ENCODE measurements at regions not wholly inside any gene's neighbourhood (a gene's known extent, or its start where the extent isn't known, plus 50 kb on each side); places are given as distances from the start of the nearest gene placed in this dataset.
"Not testable (repeated sequence)": the region's sequence is repeated elsewhere in the genome, so short reads cannot be mapped to it uniquely, and the experiment has no call there.

- H3K4me3 Mint-ChIP-seq: no peak overlapping the region
- peaks cover 13% of the 10 kb centered on the region for H3K27me3 Mint-ChIP-seq
- no peak overlapping the region for H3K27ac Mint-ChIP-seq
- peaks cover 5% of the 10 kb centered on the region for H3K4me1 Mint-ChIP-seq
- H3K36me3 Mint-ChIP-seq: no peaks in the 10 kb centered on the region
- no peak for DNase-seq
- no peaks in the 10 kb centered on the region for H3K9me3 Mint-ChIP-seq
Observed at GRCh38 chr3:150335631-150336030, 72.5 kb upstream of the TSC22D2 start.

- H3K4me3 Mint-ChIP-seq: no peak overlapping the region
- H3K9me3 Mint-ChIP-seq: no peaks in the 10 kb centered on the region
- H3K27me3 Mint-ChIP-seq: peaks cover 16% of the 10 kb centered on the region
- H3K27ac Mint-ChIP-seq: no peak overlapping the region
- peaks cover 8% of the 10 kb centered on the region for H3K4me1 Mint-ChIP-seq
- DNase-seq: no peak
- no peaks in the 10 kb centered on the region for H3K36me3 Mint-ChIP-seq
Observed at GRCh38 chr3:150334974-150335373, 73.1 kb upstream of the TSC22D2 start.

- no peaks in the 10 kb centered on the region for H3K36me3 Mint-ChIP-seq
- H3K4me1 Mint-ChIP-seq: peaks cover 14% of the 10 kb centered on the region
- no peak overlapping the region for H3K4me3 Mint-ChIP-seq
- DNase-seq: peak; percentile 4
- no peaks in the 10 kb centered on the region for H3K9me3 Mint-ChIP-seq
- H3K27ac Mint-ChIP-seq: peak overlapping the region; percentile 7
- peaks cover 19% of the 10 kb centered on the region for H3K27me3 Mint-ChIP-seq
Observed at GRCh38 chr3:150333477-150333876, 74.6 kb upstream of the TSC22D2 start.

GRCh38 chr3:150331978-150332568 lies 76.0 kb upstream of the TSC22D2 start:
- no peaks in the 10 kb centered on the region for H3K36me3 Mint-ChIP-seq
- no peak overlapping the region for H3K4me3 Mint-ChIP-seq
- H3K9me3 Mint-ChIP-seq: no peaks in the 10 kb centered on the region
- DNase-seq: no peak
- no peak overlapping the region for H3K27ac Mint-ChIP-seq
- H3K27me3 Mint-ChIP-seq: peaks cover 25% of the 10 kb centered on the region
- H3K4me1 Mint-ChIP-seq: peaks cover 14% of the 10 kb centered on the region

- H3K9me3 Mint-ChIP-seq: no peaks in the 10 kb centered on the region
- no peak overlapping the region for H3K27ac Mint-ChIP-seq
- no peaks in the 10 kb centered on the region for H3K36me3 Mint-ChIP-seq
- H3K4me1 Mint-ChIP-seq: peaks cover 14% of the 10 kb centered on the region
- H3K4me3 Mint-ChIP-seq: no peak overlapping the region
- peaks cover 25% of the 10 kb centered on the region for H3K27me3 Mint-ChIP-seq
- no peak for DNase-seq
Observed at GRCh38 chr3:150330872-150331271, 77.2 kb upstream of the TSC22D2 start.

- Mint-ChIP-seq H3K4me1 (peaks cover 14% of the 10 kb centered on the region), H3K27me3 (peaks cover 25% of the 10 kb centered on the region), H3K9me3 (no peaks in the 10 kb centered on the region), H3K4me3 (no peak overlapping the region), H3K36me3 (no peaks in the 10 kb centered on the region), H3K27ac (no peak overlapping the region)
- no peak for DNase-seq
Observed at GRCh38 chr3:150330174-150330573, 77.9 kb upstream of the TSC22D2 start.

- peak; percentile 9 for DNase-seq
- Mint-ChIP-seq H3K4me1 (peaks cover 14% of the 10 kb centered on the region), H3K9me3 (no peaks in the 10 kb centered on the region), H3K27me3 (peaks cover 25% of the 10 kb centered on the region), H3K27ac (no peak overlapping the region), H3K36me3 (no peaks in the 10 kb centered on the region), H3K4me3 (no peak overlapping the region)
Observed at GRCh38 chr3:150329408-150329807, 78.7 kb upstream of the TSC22D2 start.

- peaks cover 25% of the 10 kb centered on the region for H3K27me3 Mint-ChIP-seq
- peaks cover 12% of the 10 kb centered on the region for H3K4me1 Mint-ChIP-seq
- H3K9me3 Mint-ChIP-seq: no peaks in the 10 kb centered on the region
- no peak for DNase-seq
- H3K36me3 Mint-ChIP-seq: no peaks in the 10 kb centered on the region
- H3K4me3 Mint-ChIP-seq: no peak overlapping the region
- H3K27ac Mint-ChIP-seq: no peak overlapping the region
Observed at GRCh38 chr3:150328654-150329040, 79.5 kb upstream of the TSC22D2 start.

GRCh38 chr3:150327678-150328653 lies 80.1 kb upstream of the TSC22D2 start:
- Mint-ChIP-seq H3K36me3 (no peaks in the 10 kb centered on the region), H3K4me3 (no peak overlapping the region)

GRCh38 chr3:150324788-150325187 lies 83.3 kb upstream of the TSC22D2 start:
- no peak for DNase-seq
- Mint-ChIP-seq H3K9me3 (peaks cover 2% of the 10 kb centered on the region), H3K27me3 (peaks cover 24% of the 10 kb centered on the region), H3K4me1 (peaks cover 4% of the 10 kb centered on the region), H3K4me3 (no peak overlapping the region), H3K36me3 (no peaks in the 10 kb centered on the region), H3K27ac (no peak overlapping the region)

More at GRCh38 chr3:150327678-150328653, 80.1 kb upstream of the TSC22D2 start:
- H3K4me1 Mint-ChIP-seq: peaks cover 8% of the 10 kb centered on the region
- no peak overlapping the region for H3K27ac Mint-ChIP-seq
- DNase-seq: no peak
- no peaks in the 10 kb centered on the region for H3K9me3 Mint-ChIP-seq
- peaks cover 25% of the 10 kb centered on the region for H3K27me3 Mint-ChIP-seq

GRCh38 chr3:150324245-150324644 lies 83.9 kb upstream of the TSC22D2 start:
- no peak for DNase-seq
- no peak overlapping the region for H3K4me3 Mint-ChIP-seq
- peaks cover 2% of the 10 kb centered on the region for H3K9me3 Mint-ChIP-seq
- H3K4me1 Mint-ChIP-seq: no peaks in the 10 kb centered on the region
- no peak overlapping the region for H3K27ac Mint-ChIP-seq
- peaks cover 23% of the 10 kb centered on the region for H3K27me3 Mint-ChIP-seq
- no peaks in the 10 kb centered on the region for H3K36me3 Mint-ChIP-seq

- H3K27ac Mint-ChIP-seq: no peak overlapping the region
- H3K4me3 Mint-ChIP-seq: no peak overlapping the region
- DNase-seq: no peak
- no peaks in the 10 kb centered on the region for H3K36me3 Mint-ChIP-seq
- no peaks in the 10 kb centered on the region for H3K4me1 Mint-ChIP-seq
- peaks cover 2% of the 10 kb centered on the region for H3K9me3 Mint-ChIP-seq
- H3K27me3 Mint-ChIP-seq: peaks cover 23% of the 10 kb centered on the region
Observed at GRCh38 chr3:150323770-150324169, 84.3 kb upstream of the TSC22D2 start.

- not testable (repeated sequence) for H3K9me3 Mint-ChIP-seq, H3K4me1 Mint-ChIP-seq, H3K27ac Mint-ChIP-seq, H3K36me3 Mint-ChIP-seq, DNase-seq, H3K4me3 Mint-ChIP-seq
- H3K27me3 Mint-ChIP-seq: peaks cover 19% of the 10 kb centered on the region
Observed at GRCh38 chr3:150323091-150323490, 85.0 kb upstream of the TSC22D2 start.

GRCh38 chr3:150320971-150321370 lies 87.1 kb upstream of the TSC22D2 start:
- not testable (repeated sequence) for H3K27me3 Mint-ChIP-seq, H3K36me3 Mint-ChIP-seq, H3K4me3 Mint-ChIP-seq, DNase-seq, H3K4me1 Mint-ChIP-seq, H3K9me3 Mint-ChIP-seq, H3K27ac Mint-ChIP-seq

GRCh38 chr3:150319900-150320299 lies 88.2 kb upstream of the TSC22D2 start:
- no peaks in the 10 kb centered on the region for H3K36me3 Mint-ChIP-seq
- peaks cover 2% of the 10 kb centered on the region for H3K9me3 Mint-ChIP-seq
- DNase-seq: no peak
- no peaks in the 10 kb centered on the region for H3K4me1 Mint-ChIP-seq
- peaks cover 8% of the 10 kb centered on the region for H3K27me3 Mint-ChIP-seq
- no peak overlapping the region for H3K4me3 Mint-ChIP-seq
- no peak overlapping the region for H3K27ac Mint-ChIP-seq

GRCh38 chr3:150317469-150317868 lies 90.6 kb upstream of the TSC22D2 start:
- H3K9me3 Mint-ChIP-seq: peaks cover 2% of the 10 kb centered on the region
- H3K4me3 Mint-ChIP-seq: no peak overlapping the region
- no peak overlapping the region for H3K27ac Mint-ChIP-seq
- DNase-seq: no peak
- no peaks in the 10 kb centered on the region for H3K4me1 Mint-ChIP-seq
- H3K27me3 Mint-ChIP-seq: peaks cover 12% of the 10 kb centered on the region
- no peaks in the 10 kb centered on the region for H3K36me3 Mint-ChIP-seq
